Ovary (tissue), 7 donors: ENCODE measurements at regions not wholly inside any gene's neighbourhood (a gene's known extent, or its start where the extent isn't known, plus 50 kb on each side); places are given as distances from the start of the nearest gene placed in this dataset.

Experiments
- DNase-seq, 5 donors: peaks; one replicate each; pipeline ENCODE4 v3.0.0-alpha.2; 2019 to 2020
- H3K27ac ChIP-seq, 2 donors: fragments of 200-600 bp; one replicate each; pipeline versions ENCODE4 v1.5.1 to v1.8.0; 2019 to 2022
- H3K27me3 ChIP-seq: fragments of 200-600 bp; one replicate; pipeline ENCODE4 v1.8.0; 2022
- H3K36me3 ChIP-seq: fragments of 200-600 bp; sonication (generic); one replicate; pipeline ENCODE4 v1.5.1; 2019
- H3K4me1 ChIP-seq: one replicate; pipeline ENCODE4 v1.8.1; 2013; ENCODE audit warnings: mild to moderate bottlenecking, moderate library complexity; ENCODE audit not compliant: insufficient read depth
- H3K4me3 ChIP-seq: fragments of 200-600 bp; sonication (generic); one replicate; pipeline ENCODE4 v1.5.1; 2017
- H3K9me3 ChIP-seq, 2 donors: fragments of 200-600 bp in 1 of 2; sonication (generic) in 1 of 2; one replicate each; pipeline versions ENCODE4 v1.5.1 to v1.8.1; 2013 to 2019; ENCODE audit warnings: mild to moderate bottlenecking in 1 of 2, moderate library complexity in 1 of 2
- CTCF ChIP-seq, 3 donors: fragments of 450-650 bp in 2 of 3; fragments of 200-600 bp in 1 of 3; IDR thresholded peaks; one replicate each; pipeline versions ENCODE4 v1.5.1 to v1.8.0; 2016 to 2022; ENCODE audit warnings: antibody characterized with exemption in 3 of 3, mild to moderate bottlenecking in 1 of 3
- EP300 ChIP-seq: sonication (generic); formaldehyde crosslinking; IDR thresholded peaks from one replicate; pipeline ENCODE4 v1.6.1; 2017; ENCODE audit warnings: antibody characterized with exemption
- POLR2A ChIP-seq: fragments of 450-650 bp; IDR thresholded peaks from one replicate; pipeline ENCODE4 v1.6.1; 2017; ENCODE audit warnings: antibody characterized with exemption, mild to moderate bottlenecking, moderate library complexity
- WGBS, 3 donors: extraction: QIAGEN DNeasy Blood & Tissue Kit in 1 of 3; methylation state at CpG; one replicate each; pipeline versions ENCODE4 v1.1.5 to v1.1.7; 2013 to 2017; 5-methylcytosine and 5-hydroxymethylcytosine counted together
- intact Hi-C, 4 donors: fragments of 100-400 bp; cut with DNase I; formaldehyde crosslinking; loops; one replicate each; pipeline versions ENCODE4 v1.11.0 to v1.15.1; 2022 to 2023
- donor health status: DM: no; HTN: no; CAD: no; lungs with moderate emphysema.
- donor health status: DM: no; HTN: no; CAD: no.
- donor health status: Bipolar disorder and iron deficiency.
- donor health status: DM: no; HTN: no; CAD: no.
- donor health status: DM: yes; HTN: yes; CAD: no.

- TF ChIP-seq EP300 (no peak), POLR2A (no peak), CTCF (IDR thresholded peaks at IDR 0.05) (no peak)
- H3K27ac ChIP-seq: no peak overlapping the region
- no peak for DNase-seq
Measured at GRCh38 chr7:120170834-120171233, 102.1 kb upstream of the KCND2 start.

GRCh38 chr7:120171406-120171805 is 101.6 kb upstream of the KCND2 start:
- Histone ChIP-seq H3K4me1 (no peaks in the 10 kb centered on the region), H3K4me3 (no peak overlapping the region), H3K27me3 (no peaks in the 10 kb centered on the region), H3K9me3 (no peaks in the 10 kb centered on the region), H3K27ac (no peak overlapping the region), H3K36me3 (no peaks in the 10 kb centered on the region)
- intact Hi-C loops: no loop called here
- WGBS, 3 donors: 71 to 80% (median 76%) methylated on average over 1 of the region's 1 CpG
- TF ChIP-seq POLR2A: no peak
- TF ChIP-seq CTCF (IDR thresholded peaks at IDR 0.05): no peak
- no peak for TF ChIP-seq EP300
- DNase-seq: no peak

More at GRCh38 chr7:120170834-120171233, 102.1 kb upstream of the KCND2 start:
- Histone ChIP-seq H3K36me3 (no peaks in the 10 kb centered on the region), H3K9me3 (no peaks in the 10 kb centered on the region), H3K4me1 (no peaks in the 10 kb centered on the region), H3K4me3 (no peak overlapping the region), H3K27me3 (no peaks in the 10 kb centered on the region)
- intact Hi-C loops: no loop called here

- TF ChIP-seq CTCF (IDR thresholded peaks at IDR 0.05) (no peak), EP300 (no peak), POLR2A (no peak)
- intact Hi-C loops: no loop called here
- Histone ChIP-seq H3K4me3 (no peak overlapping the region), H3K4me1 (no peaks in the 10 kb centered on the region), H3K27ac (no peak overlapping the region), H3K27me3 (no peaks in the 10 kb centered on the region), H3K9me3 (no peaks in the 10 kb centered on the region), H3K36me3 (no peaks in the 10 kb centered on the region)
- no peak for DNase-seq
- 66 to 78% (median 74%) methylated on average over 2 of the region's 2 CpGs for WGBS, 3 donors
Measured at GRCh38 chr7:120180221-120180620, 92.8 kb upstream of the KCND2 start.

GRCh38 chr7:120181499-120181898 is 91.5 kb upstream of the KCND2 start:
- H3K27ac ChIP-seq: no peak overlapping the region
- H3K4me3 ChIP-seq: no peak overlapping the region
- no peak for DNase-seq
- intact Hi-C loops: no loop called here
- no peaks in the 10 kb centered on the region for H3K9me3 ChIP-seq
- no peaks in the 10 kb centered on the region for H3K36me3 ChIP-seq
- H3K4me1 ChIP-seq: no peaks in the 10 kb centered on the region
- TF ChIP-seq EP300 (no peak), POLR2A (no peak), CTCF (IDR thresholded peaks at IDR 0.05) (no peak)
- H3K27me3 ChIP-seq: no peaks in the 10 kb centered on the region

GRCh38 chr7:120184866-120185265 is 88.1 kb upstream of the KCND2 start:
- Histone ChIP-seq H3K4me3 (no peak overlapping the region), H3K27me3 (no peaks in the 10 kb centered on the region), H3K36me3 (no peaks in the 10 kb centered on the region), H3K27ac (no peak overlapping the region), H3K4me1 (no peaks in the 10 kb centered on the region), H3K9me3 (no peaks in the 10 kb centered on the region)
- TF ChIP-seq CTCF (IDR thresholded peaks at IDR 0.05) (no peak), EP300 (no peak), POLR2A (no peak)
- intact Hi-C loops: no loop called here
- no peak for DNase-seq
- WGBS, 3 donors: 83 to 92% (median 87%) methylated on average over 1 of the region's 1 CpG
